ENCODE measurements at regions not wholly inside any gene's neighbourhood (a gene's known extent, or its start where the extent isn't known, plus 50 kb on each side); places are given as distances from the start of the nearest gene placed in this dataset.

DNA sequence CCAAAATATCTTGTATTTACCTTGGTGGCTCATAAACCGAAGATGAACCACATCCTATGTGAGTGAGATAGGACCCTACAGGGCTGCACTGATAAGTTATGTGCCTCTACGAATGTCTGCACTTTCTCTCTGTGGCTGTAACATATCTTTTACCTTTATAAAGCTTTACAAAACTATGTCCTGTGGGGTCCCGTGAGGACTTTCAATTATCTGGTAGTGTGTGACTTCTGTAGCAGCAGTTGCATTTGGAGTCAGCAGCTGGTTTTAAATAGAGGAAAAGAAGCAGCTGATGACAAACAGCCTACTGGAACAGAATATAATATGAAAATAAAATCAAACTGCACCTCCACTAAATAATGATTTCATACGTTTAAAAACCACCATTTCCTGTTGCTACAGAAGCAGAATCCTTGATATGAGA lies 222.4 kb upstream of the GNAI1 start:
- DNase-seq (no peak), ATAC-seq (ENCODE audit: low read depth) (no peak)
- Histone ChIP-seq H3K4me2 (replicated peaks; ENCODE audit: low read depth, low read length, poor library complexity, severe bottlenecking) (no peak overlapping the region), H3K9ac (ENCODE audit: low read length) (no peak overlapping the region), H3K4me1 (ENCODE audit: control insufficient read depth in 2 of 2, insufficient read depth in 2 of 2, low read length in 2 of 2) (no peaks in the 10 kb centered on the region), H3K27me3 (replicated peaks in 1 of 4; ENCODE audit: control extremely low read depth in 1 of 4, control insufficient read depth in 3 of 4, insufficient read depth in 4 of 4, low read length in 3 of 4) (no peaks in the 10 kb centered on the region), H3K27ac (ENCODE audit: low read length in 2 of 2) (no peak overlapping the region), H3K9me3 (ENCODE audit: control extremely low read depth in 1 of 3, control insufficient read depth in 2 of 3, insufficient read depth in 1 of 3, low read length in 2 of 3) (peaks cover 0 to 5% (median 0%) of the 10 kb centered on the region in 3 donors), H4K20me1 (ENCODE audit: control insufficient read depth, insufficient read depth, low read length, poor library complexity, severe bottlenecking) (no peaks in the 10 kb centered on the region), H3K79me2 (ENCODE audit: control insufficient read depth, insufficient read depth, low read length) (no peaks in the 10 kb centered on the region), H2AFZ (ENCODE audit: insufficient read depth, low read depth, low read length, poor library complexity, severe bottlenecking) (no peak overlapping the region), H3K36me3 (replicated peaks in 1 of 2; ENCODE audit: control extremely low read depth in 1 of 2, control insufficient read depth in 1 of 2, extremely low read depth in 1 of 2, insufficient read depth in 2 of 2, low read length in 1 of 2) (no peaks in the 10 kb centered on the region), H3K4me3 (ENCODE audit: control extremely low read depth in 1 of 5, extremely low read depth in 1 of 5, insufficient read depth in 1 of 5, low read depth in 2 of 5, low read length in 4 of 5) (no peak overlapping the region)
- no peak overlapping the region for H3K4me3 Mint-ChIP-seq
- no peak overlapping the region for H3K27ac Mint-ChIP-seq
- WGBS (ENCODE audit: insufficient coverage) = 17% methylated on average over 1 of the region's 4 CpGs
- no peaks in the 10 kb centered on the region for H3K9me3 Mint-ChIP-seq (ENCODE audit: insufficient read depth)
- ChIA-PET POLR2A (no interaction called here), CTCF (no interaction called here)
- H3K27me3 Mint-ChIP-seq = no peaks in the 10 kb centered on the region
- no peak for TF ChIP-seq EZH2 (IDR thresholded peaks at IDR 0.05; ENCODE audit: borderline replicate concordance, insufficient read depth, low read depth, low read length, poor library complexity, severe bottlenecking)
- TF ChIP-seq, protein P1, sequence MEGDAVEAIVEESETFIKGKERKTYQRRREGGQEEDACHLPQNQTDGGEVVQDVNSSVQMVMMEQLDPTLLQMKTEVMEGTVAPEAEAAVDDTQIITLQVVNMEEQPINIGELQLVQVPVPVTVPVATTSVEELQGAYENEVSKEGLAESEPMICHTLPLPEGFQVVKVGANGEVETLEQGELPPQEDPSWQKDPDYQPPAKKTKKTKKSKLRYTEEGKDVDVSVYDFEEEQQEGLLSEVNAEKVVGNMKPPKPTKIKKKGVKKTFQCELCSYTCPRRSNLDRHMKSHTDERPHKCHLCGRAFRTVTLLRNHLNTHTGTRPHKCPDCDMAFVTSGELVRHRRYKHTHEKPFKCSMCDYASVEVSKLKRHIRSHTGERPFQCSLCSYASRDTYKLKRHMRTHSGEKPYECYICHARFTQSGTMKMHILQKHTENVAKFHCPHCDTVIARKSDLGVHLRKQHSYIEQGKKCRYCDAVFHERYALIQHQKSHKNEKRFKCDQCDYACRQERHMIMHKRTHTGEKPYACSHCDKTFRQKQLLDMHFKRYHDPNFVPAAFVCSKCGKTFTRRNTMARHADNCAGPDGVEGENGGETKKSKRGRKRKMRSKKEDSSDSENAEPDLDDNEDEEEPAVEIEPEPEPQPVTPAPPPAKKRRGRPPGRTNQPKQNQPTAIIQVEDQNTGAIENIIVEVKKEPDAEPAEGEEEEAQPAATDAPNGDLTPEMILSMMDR (IDR thresholded peaks at IDR 0.05) = no peak
- peaks cover 6% of the 10 kb centered on the region for H3K4me1 Mint-ChIP-seq
- intact Hi-C loops (cut with micrococcal nuclease) = no loop called here

DNA sequence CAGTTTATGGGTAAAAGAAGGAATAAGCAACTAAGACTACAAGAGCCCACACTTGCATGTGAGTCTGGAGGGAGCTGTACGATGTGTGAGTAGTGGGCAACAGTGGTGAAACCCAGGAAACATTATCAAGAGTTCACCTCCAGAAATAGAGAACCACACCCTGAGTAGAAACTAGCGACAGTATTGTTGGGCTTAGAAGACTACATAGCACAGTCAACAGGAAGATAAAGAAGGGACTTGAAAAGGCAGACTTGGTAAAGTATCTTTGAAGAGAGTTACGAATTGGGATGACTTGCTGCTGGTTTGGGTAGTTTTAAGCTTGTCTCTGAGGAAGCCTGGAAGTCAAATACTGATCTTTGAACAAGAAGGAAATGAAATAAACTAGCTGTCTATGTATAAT lies 223.2 kb upstream of the GNAI1 start:
- H3K9me3 Mint-ChIP-seq (ENCODE audit: insufficient read depth) = no peaks in the 10 kb centered on the region
- no peak overlapping the region for H3K27ac ChIP-seq (ENCODE audit: low read length in 2 of 2)
- no peak overlapping the region for H3K4me2 ChIP-seq (replicated peaks; ENCODE audit: low read depth, low read length, poor library complexity, severe bottlenecking)
- TF ChIP-seq, protein P1 (IDR thresholded peaks at IDR 0.05) = no peak
- no peak for TF ChIP-seq EZH2 (IDR thresholded peaks at IDR 0.05; ENCODE audit: borderline replicate concordance, insufficient read depth, low read depth, low read length, poor library complexity, severe bottlenecking)
- no peaks in the 10 kb centered on the region for H3K36me3 ChIP-seq (replicated peaks in 1 of 2; ENCODE audit: control extremely low read depth in 1 of 2, control insufficient read depth in 1 of 2, extremely low read depth in 1 of 2, insufficient read depth in 2 of 2, low read length in 1 of 2)
- H3K27me3 ChIP-seq (replicated peaks in 1 of 4; ENCODE audit: control extremely low read depth in 1 of 4, control insufficient read depth in 3 of 4, insufficient read depth in 4 of 4, low read length in 3 of 4) = no peaks in the 10 kb centered on the region
- no peak overlapping the region for H3K4me3 ChIP-seq (ENCODE audit: control extremely low read depth in 1 of 5, extremely low read depth in 1 of 5, insufficient read depth in 1 of 5, low read depth in 2 of 5, low read length in 4 of 5)
- no peak overlapping the region for H3K27ac Mint-ChIP-seq
- no CpG with 5 or more reads among the region's 3 CpGs for WGBS (ENCODE audit: insufficient coverage)
- intact Hi-C loops (cut with micrococcal nuclease) = no loop called here
- H3K79me2 ChIP-seq (ENCODE audit: control insufficient read depth, insufficient read depth, low read length) = no peaks in the 10 kb centered on the region
- no peaks in the 10 kb centered on the region for H3K27me3 Mint-ChIP-seq
- ATAC-seq (ENCODE audit: low read depth) (no peak), DNase-seq (no peak)
- CTCF ChIA-PET = no interaction called here
- H3K9me3 ChIP-seq (ENCODE audit: control extremely low read depth in 1 of 3, control insufficient read depth in 2 of 3, insufficient read depth in 1 of 3, low read length in 2 of 3) = peaks cover 0 to 5% (median 0%) of the 10 kb centered on the region in 3 donors
- no peaks in the 10 kb centered on the region for H4K20me1 ChIP-seq (ENCODE audit: control insufficient read depth, insufficient read depth, low read length, poor library complexity, severe bottlenecking)
- H2AFZ ChIP-seq (ENCODE audit: insufficient read depth, low read depth, low read length, poor library complexity, severe bottlenecking) = no peak overlapping the region
- no peak overlapping the region for H3K4me3 Mint-ChIP-seq
- POLR2A ChIA-PET = no interaction called here
- no peak overlapping the region for H3K9ac ChIP-seq (ENCODE audit: low read length)
- peaks cover 6% of the 10 kb centered on the region for H3K4me1 Mint-ChIP-seq
- H3K4me1 ChIP-seq (ENCODE audit: control insufficient read depth in 2 of 2, insufficient read depth in 2 of 2, low read length in 2 of 2) = no peaks in the 10 kb centered on the region

All from B cell (primary cell).